ENCODE measurements at regions not wholly inside any gene's neighbourhood (a gene's known extent, or its start where the extent isn't known, plus 50 kb on each side); places are given as distances from the start of the nearest gene placed in this dataset.

- intact Hi-C loops (cut with micrococcal nuclease) = no loop called here
Measured at GRCh38 chr6:104226790-104227446, 632.8 kb downstream of the HACE1 start.

- intact Hi-C loops (cut with micrococcal nuclease) = no loop called here
Measured at GRCh38 chr6:104218116-104218515, 641.6 kb downstream of the HACE1 start.

- intact Hi-C loops (cut with micrococcal nuclease) = no loop called here
Measured at GRCh38 chr6:104214901-104215300, 644.8 kb downstream of the HACE1 start.

- intact Hi-C loops (cut with micrococcal nuclease) = no loop called here
Measured at GRCh38 chr6:104212977-104213668, 646.6 kb downstream of the HACE1 start.

- intact Hi-C loops (cut with micrococcal nuclease) = no loop called here
Measured at GRCh38 chr6:104207635-104208034, 652.1 kb downstream of the HACE1 start.

- intact Hi-C loops (cut with micrococcal nuclease) = no loop called here
Measured at GRCh38 chr6:104201557-104201956, 658.2 kb downstream of the HACE1 start.

GRCh38 chr6:104187616-104188015 is 672.1 kb downstream of the HACE1 start:
- intact Hi-C loops (cut with micrococcal nuclease) = no loop called here

GRCh38 chr6:104186831-104187230 is 672.9 kb downstream of the HACE1 start:
- intact Hi-C loops (cut with micrococcal nuclease) = no loop called here

- intact Hi-C loops (cut with micrococcal nuclease) = no loop called here
Measured at GRCh38 chr6:104183816-104184435, 675.8 kb downstream of the HACE1 start.

GRCh38 chr6:104182811-104183210 is 676.9 kb downstream of the HACE1 start:
- intact Hi-C loops (cut with micrococcal nuclease) = no loop called here

GRCh38 chr6:104173668-104174067 is 686.1 kb downstream of the HACE1 start:
- intact Hi-C loops (cut with micrococcal nuclease) = no loop called here

- intact Hi-C loops (cut with micrococcal nuclease) = no loop called here
Measured at GRCh38 chr6:104170401-104170800, 689.3 kb downstream of the HACE1 start.

- intact Hi-C loops (cut with micrococcal nuclease) = no loop called here
Measured at GRCh38 chr6:104166055-104166668, 693.6 kb downstream of the HACE1 start.

GRCh38 chr6:104162036-104162669 is 697.6 kb downstream of the HACE1 start:
- intact Hi-C loops (cut with micrococcal nuclease) = no loop called here

- intact Hi-C loops (cut with micrococcal nuclease) = no loop called here
Measured at GRCh38 chr6:104159045-104159618, 700.6 kb downstream of the HACE1 start.

- intact Hi-C loops (cut with micrococcal nuclease) = no loop called here
Measured at GRCh38 chr6:104143757-104144156, 716.0 kb downstream of the HACE1 start.

- intact Hi-C loops (cut with micrococcal nuclease) = no loop called here
Measured at GRCh38 chr6:104134876-104135275, 724.8 kb downstream of the HACE1 start.

GRCh38 chr6:104130343-104130742 is 729.4 kb downstream of the HACE1 start:
- intact Hi-C loops (cut with micrococcal nuclease) = no loop called here

- intact Hi-C loops (cut with micrococcal nuclease) = no loop called here
Measured at GRCh38 chr6:104126315-104127005, 733.3 kb downstream of the HACE1 start.

GRCh38 chr6:104123227-104123626 is 736.5 kb downstream of the HACE1 start:
- intact Hi-C loops (cut with micrococcal nuclease) = no loop called here

GRCh38 chr6:104118274-104118673 is 741.4 kb downstream of the HACE1 start:
- intact Hi-C loops (cut with micrococcal nuclease) = no loop called here
